Hematopoietic multipotent progenitor cell (in vitro differentiated cells): ENCODE measurements at regions not wholly inside any gene's neighbourhood (a gene's known extent, or its start where the extent isn't known, plus 50 kb on each side); places are given as distances from the start of the nearest gene placed in this dataset.
A peak's percentile ranks its signal among the peaks of the same experiment; 100 is the strongest.
"Not testable (repeated sequence)": the region's sequence is repeated elsewhere in the genome, so short reads cannot be mapped to it uniquely, and the experiment has no call there.

Experiments
- DNase-seq, 3 donors: peaks; one replicate each; pipeline ENCODE4 v3.0.0-alpha.2; 2011 to 2015; ENCODE audit warnings: low read depth in 2 of 3, low spot score in 2 of 3

- no peak for DNase-seq
Measured at GRCh38 chr7:87007038-87007437, 52.4 kb downstream of the ELAPOR2 start.

- no peak for DNase-seq
Measured at GRCh38 chr7:87004956-87005355, 54.5 kb downstream of the ELAPOR2 start.

GRCh38 chr7:87003872-87004798 is 55.3 kb downstream of the ELAPOR2 start:
- DNase-seq: peak in 1 of 3 donors; percentile 53

- DNase-seq: no peak
Measured at GRCh38 chr7:87001214-87001613, 58.2 kb downstream of the ELAPOR2 start.

- no peak for DNase-seq
Measured at GRCh38 chr7:87000344-87000743, 59.1 kb downstream of the ELAPOR2 start.

GRCh38 chr7:86999750-87000149 is 59.7 kb downstream of the ELAPOR2 start:
- no peak for DNase-seq

- DNase-seq: no peak
Measured at GRCh38 chr7:86995814-86996213, 63.6 kb downstream of the ELAPOR2 start.

GRCh38 chr7:86995052-86995725 is 64.3 kb downstream of the ELAPOR2 start:
- DNase-seq: no peak

GRCh38 chr7:86991771-86992191 is 67.7 kb downstream of the ELAPOR2 start:
- DNase-seq: peak in 1 of 3 donors; percentile 28

GRCh38 chr7:86991093-86991769 is 68.2 kb downstream of the ELAPOR2 start:
- DNase-seq: no peak

- no peak for DNase-seq
Measured at GRCh38 chr7:86989407-86989806, 70.0 kb downstream of the ELAPOR2 start.

GRCh38 chr7:86987834-86988233 is 71.6 kb downstream of the ELAPOR2 start:
- not testable (repeated sequence) for DNase-seq

GRCh38 chr7:86987358-86987757 is 72.1 kb downstream of the ELAPOR2 start:
- not testable (repeated sequence) for DNase-seq

GRCh38 chr7:86985342-86985741 is 74.1 kb downstream of the ELAPOR2 start:
- not testable (repeated sequence) for DNase-seq

- DNase-seq: not testable (repeated sequence)
Measured at GRCh38 chr7:86983654-86984053, 75.8 kb downstream of the ELAPOR2 start.

GRCh38 chr7:86981937-86982336 is 77.5 kb downstream of the ELAPOR2 start:
- not testable (repeated sequence) for DNase-seq

- peak in 1 of 3 donors; percentile 41 for DNase-seq
Measured at GRCh38 chr7:86981127-86981526, 78.3 kb downstream of the ELAPOR2 start.

- DNase-seq: no peak
Measured at GRCh38 chr7:86980223-86980622, 79.2 kb downstream of the ELAPOR2 start.

GRCh38 chr7:86978808-86979506 is 80.5 kb downstream of the ELAPOR2 start:
- peak in 1 of 3 donors; percentile 51 for DNase-seq

GRCh38 chr7:86976958-86977357 is 82.5 kb downstream of the ELAPOR2 start:
- no peak for DNase-seq

GRCh38 chr7:86975914-86976313 is 83.5 kb downstream of the ELAPOR2 start:
- DNase-seq: no peak
